ENCODE measurements at regions not wholly inside any gene's neighbourhood (a gene's known extent, or its start where the extent isn't known, plus 50 kb on each side); places are given as distances from the start of the nearest gene placed in this dataset.
"Not testable (repeated sequence)": the region's sequence is repeated elsewhere in the genome, so short reads cannot be mapped to it uniquely, and the experiment has no call there.

DNA sequence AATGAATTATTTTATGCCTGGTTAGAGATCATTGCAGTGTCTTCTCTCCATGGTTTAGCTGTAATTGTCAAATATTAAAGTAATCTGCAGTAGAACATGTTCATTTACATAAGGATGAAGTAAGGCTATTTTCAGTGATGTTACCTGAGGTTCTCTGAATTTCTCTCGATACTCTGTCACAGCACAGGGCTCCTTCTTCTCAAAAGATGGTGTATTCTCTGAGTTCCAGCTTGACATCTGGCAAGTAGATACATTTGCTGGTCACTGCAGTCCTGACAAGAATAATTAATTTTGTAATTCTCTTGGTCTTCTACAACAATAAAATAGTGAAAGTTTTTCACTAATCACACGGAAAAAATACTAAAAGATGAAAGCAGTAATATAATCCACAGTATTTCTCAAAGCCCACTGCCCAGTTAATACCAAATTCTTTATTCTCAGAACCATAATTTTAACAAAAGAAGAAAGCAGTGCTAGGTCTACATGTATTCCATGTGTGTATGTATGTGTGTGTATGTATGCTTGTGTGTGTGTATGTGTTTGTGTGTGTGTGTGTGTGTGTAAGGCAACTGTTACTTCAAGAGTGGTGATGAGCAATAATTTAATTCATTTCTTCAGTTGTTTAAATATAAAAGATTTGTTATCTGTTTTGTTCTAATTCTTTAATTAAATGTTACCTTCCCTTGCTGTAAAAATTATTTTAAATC is 1165.5 kb upstream of the SLC39A10 start:
- no peak for DNase-seq

- no peak for DNase-seq
Measured at GRCh38 chr2:194486326-194486725, 1170.7 kb upstream of the SLC39A10 start.

- no peak for DNase-seq
Measured at GRCh38 chr2:194483041-194483440, 1174.0 kb upstream of the SLC39A10 start.

GRCh38 chr2:194465641-194466040 is 1191.4 kb upstream of the SLC39A10 start:
- DNase-seq: no peak

GRCh38 chr2:194464964-194465638 is 1191.9 kb upstream of the SLC39A10 start:
- no peak for DNase-seq

DNA sequence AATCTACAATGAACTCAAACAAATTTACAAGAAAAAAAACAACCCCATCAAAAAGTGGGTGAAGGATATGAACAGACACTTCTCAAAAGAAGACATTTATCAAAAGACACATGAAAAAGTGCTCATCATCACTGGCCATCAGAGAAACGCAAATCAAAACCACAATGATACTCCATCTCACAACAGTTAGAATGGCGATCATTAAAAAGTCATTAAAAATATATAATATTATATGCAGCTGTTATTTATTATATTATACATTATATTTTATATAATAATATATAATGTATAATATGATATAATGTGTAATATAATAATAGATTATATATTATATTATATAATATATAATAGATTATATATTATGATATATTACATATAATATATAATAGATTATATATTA is 1194.1 kb upstream of the SLC39A10 start:
- DNase-seq: not testable (repeated sequence)

DNA sequence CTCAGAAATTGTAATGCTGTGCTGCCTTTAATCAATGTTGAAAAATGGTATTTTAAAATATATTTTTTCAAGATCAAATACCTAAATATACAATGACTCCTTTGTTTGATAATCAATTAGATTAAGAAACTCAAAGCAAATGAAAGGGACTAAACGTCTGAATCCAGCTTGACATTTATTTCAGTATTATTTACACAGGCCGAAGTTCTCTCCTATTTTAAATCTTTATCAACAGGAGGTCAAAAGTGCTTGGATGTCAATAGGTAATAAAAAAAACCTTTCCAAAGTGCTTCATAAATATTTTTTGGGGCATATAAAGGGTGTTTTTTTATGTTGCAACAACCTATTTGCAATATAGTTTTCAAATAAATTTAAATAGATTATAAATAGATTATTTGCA is 1201.7 kb upstream of the SLC39A10 start:
- DNase-seq: no peak

DNA sequence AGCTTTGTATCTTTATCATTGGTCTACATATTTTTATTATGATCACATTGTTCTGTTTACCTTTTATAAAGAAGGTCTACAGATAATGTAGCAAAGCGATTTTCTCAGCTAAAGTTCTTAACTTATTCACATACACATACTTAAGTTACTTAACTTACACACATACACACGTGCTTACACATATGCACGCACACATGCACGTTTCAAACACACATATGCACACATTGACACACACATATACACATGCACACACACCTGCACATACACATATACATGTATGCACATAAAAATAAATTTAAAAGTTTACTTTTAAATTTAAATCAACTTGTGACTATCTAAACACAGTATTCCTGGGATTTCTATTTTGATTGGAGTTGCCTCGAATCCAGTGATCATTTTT is 1204.5 kb upstream of the SLC39A10 start:
- DNase-seq: no peak

DNA sequence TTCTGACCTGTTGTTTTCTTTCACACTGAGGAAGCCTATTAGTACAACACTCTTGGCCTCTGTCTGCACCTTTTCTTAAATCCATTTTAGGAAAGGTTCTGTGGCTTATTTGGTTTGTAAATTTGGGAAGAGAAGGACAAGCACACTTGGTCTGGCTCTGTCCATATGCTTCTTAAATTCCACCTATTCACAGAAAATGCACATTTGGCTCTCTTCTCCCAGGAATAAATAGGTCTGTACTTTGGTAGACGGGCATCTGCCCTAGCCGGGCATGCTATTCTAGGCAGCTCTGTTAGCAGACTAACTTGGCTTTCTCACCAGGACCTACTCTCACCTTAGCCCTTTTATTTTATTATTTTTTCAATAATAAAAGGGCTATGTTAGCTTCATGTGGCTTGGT is 1211.8 kb upstream of the SLC39A10 start:
- no peak for DNase-seq

DNA sequence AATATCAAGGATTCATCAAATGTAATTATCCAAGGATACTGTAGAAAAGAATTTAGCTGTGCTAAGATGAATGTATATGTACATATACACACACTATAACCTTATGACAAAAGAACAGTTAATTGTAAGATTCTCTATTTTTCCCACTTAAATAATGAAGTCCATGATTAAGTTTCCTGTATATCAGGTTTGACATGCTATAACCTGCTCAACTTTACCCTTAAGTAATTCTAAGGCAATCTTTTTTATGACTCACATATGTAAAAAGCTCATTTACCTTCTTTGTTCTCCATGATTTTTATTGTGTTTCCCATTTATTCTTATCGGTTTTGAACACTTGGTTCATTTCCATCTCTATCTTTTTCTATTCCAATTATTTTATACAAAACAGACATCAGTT is 1213.1 kb upstream of the SLC39A10 start:
- DNase-seq: no peak

DNA sequence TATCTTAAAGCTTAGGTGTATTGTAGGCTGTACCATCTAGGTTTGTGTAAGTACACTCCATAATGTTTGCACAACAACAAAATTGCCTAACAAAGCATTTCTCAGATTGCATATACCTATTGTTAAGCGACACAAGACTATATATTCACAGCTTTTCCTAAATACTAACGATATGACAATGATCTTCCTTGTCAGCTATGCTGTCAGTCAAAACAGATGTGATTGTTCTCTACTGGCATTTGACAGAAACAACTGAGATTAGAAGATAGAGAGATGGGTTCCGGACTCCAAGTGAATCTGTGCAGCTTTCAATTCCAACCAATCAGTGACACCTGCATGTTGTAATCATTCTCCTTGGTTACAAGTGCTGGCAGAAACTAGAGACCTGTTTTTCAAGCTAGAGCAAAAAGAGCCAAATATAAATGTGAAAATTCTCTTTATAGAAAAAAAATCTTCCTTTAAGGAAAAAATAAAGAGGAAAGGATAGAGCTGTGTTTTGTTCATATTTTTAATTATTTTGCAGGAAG is 1232.3 kb upstream of the SLC39A10 start:
- no peak for DNase-seq

- DNase-seq: no peak
Measured at GRCh38 chr2:194411221-194411620, 1245.8 kb upstream of the SLC39A10 start.

GRCh38 chr2:194395818-194396217 is 1261.2 kb upstream of the SLC39A10 start:
- no peak for DNase-seq

DNA sequence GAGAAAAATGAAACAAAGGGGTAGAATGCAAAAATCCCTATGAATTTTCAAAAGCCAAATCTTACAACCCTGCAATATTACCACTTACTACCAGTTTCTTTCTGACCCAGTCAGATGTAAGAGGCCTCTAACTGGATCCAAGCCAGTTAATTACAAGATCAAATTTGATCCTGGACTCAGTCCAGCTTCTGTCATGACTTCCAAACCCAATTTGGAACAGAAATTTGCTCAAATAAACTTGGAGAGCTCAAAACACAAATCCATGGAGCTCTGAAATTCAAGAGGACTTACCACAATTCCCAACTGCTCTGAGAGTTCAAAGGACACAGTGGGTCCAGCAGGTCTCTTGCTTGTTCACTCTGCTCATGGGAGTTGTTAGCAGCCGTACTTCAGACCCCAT is 1271.7 kb upstream of the SLC39A10 start:
- DNase-seq: no peak

- DNase-seq: no peak
Measured at GRCh38 chr2:194383401-194383800, 1273.6 kb upstream of the SLC39A10 start.

DNA sequence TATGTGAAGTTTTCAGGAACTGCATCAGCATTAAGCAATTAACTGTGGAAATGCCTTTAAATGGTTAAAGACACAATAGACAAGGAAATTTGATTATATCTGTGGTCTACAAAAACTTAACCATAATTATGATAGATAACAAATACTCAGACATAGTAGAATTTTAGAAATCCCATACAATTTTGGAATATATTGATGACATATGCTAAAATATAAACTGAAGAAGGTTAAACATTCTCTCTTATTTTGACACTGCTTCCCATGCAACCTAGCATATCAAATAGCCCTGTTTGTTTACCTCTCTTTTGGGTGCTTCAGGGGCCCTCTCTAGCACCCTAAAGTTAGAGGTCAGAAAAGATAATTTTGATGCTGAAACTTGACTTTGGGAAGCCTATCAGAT is 1274.8 kb upstream of the SLC39A10 start:
- no peak for DNase-seq

DNA sequence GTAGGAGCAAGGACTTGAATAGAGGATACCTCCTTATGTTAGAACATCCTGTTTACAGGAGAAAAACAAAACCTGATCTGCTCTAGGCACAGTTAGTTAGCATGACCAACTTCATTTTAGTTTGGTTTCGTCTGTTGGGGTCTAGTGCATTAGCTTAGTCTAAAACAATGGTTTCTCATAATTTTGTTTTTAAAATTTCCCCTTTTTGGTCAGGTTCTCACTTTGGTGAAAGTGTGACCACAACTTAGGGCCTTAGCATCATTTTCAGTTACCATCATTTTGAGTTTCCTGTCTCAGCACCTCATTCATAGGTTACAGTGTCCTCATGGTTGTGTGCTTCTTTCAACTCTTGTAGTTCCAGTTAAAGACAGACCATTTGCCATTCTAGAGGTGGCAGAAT is 1277.0 kb upstream of the SLC39A10 start:
- no peak for DNase-seq

DNA sequence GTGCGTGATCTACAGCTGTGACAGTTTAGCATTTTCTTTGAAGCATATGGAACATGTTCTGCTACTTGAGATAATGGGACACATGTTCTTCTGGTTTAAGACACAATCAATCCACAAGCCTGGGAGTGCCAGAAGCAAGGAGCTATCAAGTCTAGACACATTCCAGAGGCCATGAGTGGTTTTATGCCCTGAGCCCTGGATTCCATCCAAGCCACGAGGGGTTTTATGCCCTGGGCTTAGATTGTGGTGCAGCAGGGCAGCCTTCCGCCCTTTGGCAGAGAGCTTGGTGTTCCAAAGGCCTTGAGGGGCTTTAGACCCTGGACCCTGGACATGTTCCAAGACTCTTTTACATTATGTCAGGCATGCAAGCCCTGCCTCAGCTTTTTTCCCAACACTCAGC is 1289.6 kb upstream of the SLC39A10 start:
- DNase-seq: not testable (repeated sequence)

DNA sequence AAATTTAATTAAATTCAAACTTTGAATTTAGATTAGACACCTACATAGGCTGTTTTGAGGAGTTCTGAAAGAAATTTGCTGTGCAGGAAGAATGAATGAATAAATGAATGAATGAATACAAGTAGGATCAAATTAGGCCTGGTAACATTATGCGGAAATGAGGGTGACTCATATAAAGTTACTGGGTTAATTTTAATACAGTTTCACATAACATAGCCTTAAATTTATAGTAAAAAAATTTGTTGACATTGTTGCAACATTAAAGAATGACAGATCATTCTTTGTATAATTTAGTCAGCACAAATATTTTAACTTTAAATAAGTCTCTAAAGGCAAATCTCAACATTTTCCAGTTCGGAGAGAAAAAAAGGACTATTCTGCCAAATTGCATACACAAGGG is 1293.1 kb upstream of the SLC39A10 start:
- DNase-seq: no peak

GRCh38 chr2:194363295-194363694 is 1293.7 kb upstream of the SLC39A10 start:
- DNase-seq: no peak

DNA sequence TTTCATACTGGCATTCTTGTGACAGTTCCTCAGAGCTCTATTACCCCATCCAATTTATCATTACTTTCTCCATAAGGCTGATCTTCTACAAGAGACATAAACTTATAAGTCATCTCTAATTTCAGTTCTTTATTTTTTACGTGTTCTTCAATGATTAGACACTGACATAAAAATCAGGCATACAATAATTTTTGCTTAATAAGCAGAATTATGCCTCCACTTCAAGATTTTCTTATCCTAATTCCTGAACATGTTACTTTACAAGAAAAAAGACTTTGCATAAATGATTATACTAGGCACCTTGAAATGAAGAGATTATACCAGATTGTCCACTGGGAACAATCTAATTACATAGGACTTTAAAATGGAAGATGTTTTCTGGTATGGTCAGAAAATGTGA is 1304.5 kb upstream of the SLC39A10 start:
- DNase-seq: no peak

DNA sequence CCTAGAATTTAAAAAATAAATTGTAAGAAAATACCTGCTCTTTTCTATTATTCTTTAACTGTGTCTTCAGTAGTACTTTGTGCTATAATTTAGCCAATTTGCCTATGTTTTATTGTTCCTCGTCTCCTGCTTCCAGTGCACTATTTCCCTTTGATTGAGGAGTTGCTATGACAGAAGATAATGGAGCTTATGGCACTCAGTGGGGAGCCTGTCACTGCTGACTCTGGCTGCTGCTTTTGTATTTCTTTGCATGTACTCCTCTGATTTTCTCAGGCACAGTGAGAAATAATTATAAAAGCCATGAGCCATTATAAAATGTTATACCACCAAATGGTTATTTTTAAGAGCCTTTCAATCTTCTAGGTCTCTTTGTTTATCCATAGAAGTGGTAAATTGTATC is 1310.8 kb upstream of the SLC39A10 start:
- DNase-seq: no peak

DNA sequence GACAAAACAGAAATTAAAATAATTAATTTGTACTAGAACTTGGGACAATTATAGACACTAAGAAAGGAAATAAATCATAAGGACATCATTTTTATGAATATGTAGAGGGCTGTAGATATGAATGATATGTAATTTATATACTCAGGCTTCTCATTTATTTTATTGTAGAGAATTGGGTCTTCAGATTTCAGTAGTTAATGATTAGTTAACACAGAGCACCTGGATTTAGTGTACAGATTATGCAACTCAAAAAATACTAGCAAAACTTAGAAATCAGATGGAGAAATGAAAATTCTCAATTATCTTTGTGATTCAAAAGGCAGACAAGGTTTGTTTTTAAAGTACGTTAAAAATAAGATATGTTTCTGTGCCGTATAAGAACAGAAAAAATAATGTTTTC is 1311.7 kb upstream of the SLC39A10 start:
- DNase-seq: no peak

- no peak for DNase-seq
Measured at GRCh38 chr2:194343167-194343566, 1313.9 kb upstream of the SLC39A10 start.

Measured in CD4-positive, alpha-beta T cell treated with Interleukin-6 for 4 hours (primary cell).